Activated CD4-positive, alpha-beta T cell treated with anti-CD3 and anti-CD28 coated beads, Interleukin-2, amount 10 ng/mL, durations not matched to agents 7 days and 5 days (primary cell): ENCODE measurements at regions not wholly inside any gene's neighbourhood (a gene's known extent, or its start where the extent isn't known, plus 50 kb on each side); places are given as distances from the start of the nearest gene placed in this dataset.
"Not testable (repeated sequence)": the region's sequence is repeated elsewhere in the genome, so short reads cannot be mapped to it uniquely, and the experiment has no call there.

Experiments used
- CTCF ChIA-PET: fragments of 350-600 bp; sonication (Branson Sonifier 250); formaldehyde crosslinking; loops from one replicate; lab custom pipeline; 2021; ENCODE audit warnings: antibody characterized with exemption; lab: Charles Lee
- POLR2A ChIA-PET: fragments of 350-600 bp; sonication (Branson Sonifier 250); formaldehyde crosslinking; loops from one replicate; lab custom pipeline; 2021; ENCODE audit warnings: antibody characterized with exemption; lab: Charles Lee
- DNase-seq: peaks from one replicate; pipeline ENCODE4 v3.0.0-alpha.2; 2020
- H3K27ac Mint-ChIP-seq: one replicate; pipeline ENCODE4 v1.8.0; 2021; ENCODE audit warnings: mild to moderate bottlenecking, moderate library complexity, mixed read lengths
- H3K27me3 Mint-ChIP-seq: one replicate; pipeline ENCODE4 v1.8.0; 2021; ENCODE audit warnings: mixed read lengths
- H3K36me3 Mint-ChIP-seq: one replicate; pipeline ENCODE4 v1.8.0; 2021; ENCODE audit warnings: low read depth, mixed read lengths
- H3K4me1 Mint-ChIP-seq: one replicate; pipeline ENCODE4 v1.8.0; 2021; ENCODE audit warnings: mixed read lengths
- H3K4me3 Mint-ChIP-seq: one replicate; pipeline ENCODE4 v1.8.0; 2021; ENCODE audit warnings: mild to moderate bottlenecking, moderate library complexity, mixed read lengths
- H3K9me3 Mint-ChIP-seq: one replicate; pipeline ENCODE4 v1.8.0; 2021; ENCODE audit warnings: mixed read lengths

- DNase-seq: no peak
- POLR2A ChIA-PET: no interaction called here
- no peaks in the 10 kb centered on the region for H3K36me3 Mint-ChIP-seq
- peaks cover 4% of the 10 kb centered on the region for H3K27me3 Mint-ChIP-seq
- H3K27ac Mint-ChIP-seq: no peak overlapping the region
- H3K4me3 Mint-ChIP-seq: no peak overlapping the region
- CTCF ChIA-PET: no interaction called here
- peaks cover 2% of the 10 kb centered on the region for H3K9me3 Mint-ChIP-seq
- peaks cover 14% of the 10 kb centered on the region for H3K4me1 Mint-ChIP-seq
Measured at GRCh38 chr11:109061394-109061793, 360.6 kb upstream of the C11orf87 start.

GRCh38 chr11:109062445-109062844 lies 359.5 kb upstream of the C11orf87 start:
- POLR2A ChIA-PET: no interaction called here
- H3K27ac Mint-ChIP-seq: no peak overlapping the region
- no peaks in the 10 kb centered on the region for H3K36me3 Mint-ChIP-seq
- no peak overlapping the region for H3K4me3 Mint-ChIP-seq
- peaks cover 4% of the 10 kb centered on the region for H3K27me3 Mint-ChIP-seq
- peaks cover 14% of the 10 kb centered on the region for H3K4me1 Mint-ChIP-seq
- CTCF ChIA-PET: interaction anchor here (0.6 kb wide), 1 partner anchor 136 kb away, joined by 4 read pairs; no protein-coding TSS in a partner anchor
- no peak for DNase-seq
- peaks cover 2% of the 10 kb centered on the region for H3K9me3 Mint-ChIP-seq

GRCh38 chr11:109062871-109063270 lies 359.1 kb upstream of the C11orf87 start:
- ChIA-PET POLR2A (no interaction called here), CTCF (no interaction called here)
- H3K36me3 Mint-ChIP-seq: no peaks in the 10 kb centered on the region

GRCh38 chr11:109064618-109065311 lies 357.2 kb upstream of the C11orf87 start:
- H3K36me3 Mint-ChIP-seq, H3K27ac Mint-ChIP-seq, H3K27me3 Mint-ChIP-seq, H3K4me3 Mint-ChIP-seq, H3K9me3 Mint-ChIP-seq: not testable (repeated sequence)
- H3K4me1 Mint-ChIP-seq: peaks cover 14% of the 10 kb centered on the region
- DNase-seq: peak; percentile 53
- CTCF ChIA-PET: interaction anchor here (0.6 kb wide), 1 partner anchor 82 kb away, joined by 3 read pairs; no protein-coding TSS in a partner anchor
- POLR2A ChIA-PET: interaction anchor here (0.6 kb wide), 1 partner anchor 19 kb away, joined by 4 read pairs; no protein-coding TSS in a partner anchor

More at GRCh38 chr11:109062871-109063270, 359.1 kb upstream of the C11orf87 start:
- H3K4me1 Mint-ChIP-seq: peaks cover 14% of the 10 kb centered on the region
- peaks cover 2% of the 10 kb centered on the region for H3K9me3 Mint-ChIP-seq
- no peak for DNase-seq
- no peak overlapping the region for H3K4me3 Mint-ChIP-seq
- no peak overlapping the region for H3K27ac Mint-ChIP-seq
- peaks cover 4% of the 10 kb centered on the region for H3K27me3 Mint-ChIP-seq

- no peak overlapping the region for H3K27ac Mint-ChIP-seq
- DNase-seq: no peak
- no peaks in the 10 kb centered on the region for H3K9me3 Mint-ChIP-seq
- H3K4me3 Mint-ChIP-seq: no peak overlapping the region
- H3K4me1 Mint-ChIP-seq: no peaks in the 10 kb centered on the region
- ChIA-PET CTCF (no interaction called here), POLR2A (no interaction called here)
- H3K27me3 Mint-ChIP-seq: no peaks in the 10 kb centered on the region
- H3K36me3 Mint-ChIP-seq: no peaks in the 10 kb centered on the region
Measured at GRCh38 chr11:109071262-109071661, 350.7 kb upstream of the C11orf87 start.

- Mint-ChIP-seq H3K4me3 (no peak overlapping the region), H3K4me1 (no peaks in the 10 kb centered on the region), H3K9me3 (no peaks in the 10 kb centered on the region), H3K27ac (no peak overlapping the region), H3K27me3 (no peaks in the 10 kb centered on the region), H3K36me3 (no peaks in the 10 kb centered on the region)
- DNase-seq: no peak
- ChIA-PET CTCF (no interaction called here), POLR2A (no interaction called here)
Measured at GRCh38 chr11:109071712-109072524, 350.1 kb upstream of the C11orf87 start.

- no peak for DNase-seq
- H3K4me1 Mint-ChIP-seq: no peaks in the 10 kb centered on the region
- H3K4me3 Mint-ChIP-seq: no peak overlapping the region
- no peaks in the 10 kb centered on the region for H3K27me3 Mint-ChIP-seq
- ChIA-PET POLR2A (no interaction called here), CTCF (no interaction called here)
- no peaks in the 10 kb centered on the region for H3K9me3 Mint-ChIP-seq
- no peak overlapping the region for H3K27ac Mint-ChIP-seq
- H3K36me3 Mint-ChIP-seq: no peaks in the 10 kb centered on the region
Measured at GRCh38 chr11:109073032-109073822, 348.8 kb upstream of the C11orf87 start.

GRCh38 chr11:109075976-109076375 lies 346.0 kb upstream of the C11orf87 start:
- no peaks in the 10 kb centered on the region for H3K27me3 Mint-ChIP-seq
- no peak overlapping the region for H3K27ac Mint-ChIP-seq
- no peaks in the 10 kb centered on the region for H3K9me3 Mint-ChIP-seq
- CTCF ChIA-PET: interaction anchor here (0.6 kb wide), 1 partner anchor 1035 kb away, joined by 3 read pairs; no protein-coding TSS in a partner anchor
- DNase-seq: no peak
- POLR2A ChIA-PET: no interaction called here
- no peaks in the 10 kb centered on the region for H3K4me1 Mint-ChIP-seq
- no peak overlapping the region for H3K4me3 Mint-ChIP-seq
- no peaks in the 10 kb centered on the region for H3K36me3 Mint-ChIP-seq

- Mint-ChIP-seq H3K27me3 (no peaks in the 10 kb centered on the region), H3K9me3 (no peaks in the 10 kb centered on the region), H3K4me1 (no peaks in the 10 kb centered on the region), H3K36me3 (no peaks in the 10 kb centered on the region), H3K27ac (no peak overlapping the region), H3K4me3 (no peak overlapping the region)
- ChIA-PET CTCF (no interaction called here), POLR2A (no interaction called here)
- no peak for DNase-seq
Measured at GRCh38 chr11:109076870-109077269, 345.1 kb upstream of the C11orf87 start.

- H3K4me3 Mint-ChIP-seq: no peak overlapping the region
- ChIA-PET CTCF (no interaction called here), POLR2A (no interaction called here)
- H3K27ac Mint-ChIP-seq: no peak overlapping the region
- no peaks in the 10 kb centered on the region for H3K9me3 Mint-ChIP-seq
- no peaks in the 10 kb centered on the region for H3K27me3 Mint-ChIP-seq
- DNase-seq: no peak
- no peaks in the 10 kb centered on the region for H3K36me3 Mint-ChIP-seq
- H3K4me1 Mint-ChIP-seq: no peaks in the 10 kb centered on the region
Measured at GRCh38 chr11:109077291-109077920, 344.6 kb upstream of the C11orf87 start.

- no peak overlapping the region for H3K27ac Mint-ChIP-seq
- no peak for DNase-seq
- POLR2A ChIA-PET: no interaction called here
- H3K4me3 Mint-ChIP-seq: no peak overlapping the region
- no peaks in the 10 kb centered on the region for H3K4me1 Mint-ChIP-seq
- H3K9me3 Mint-ChIP-seq: no peaks in the 10 kb centered on the region
- H3K36me3 Mint-ChIP-seq: no peaks in the 10 kb centered on the region
- CTCF ChIA-PET: interaction anchor here (0.7 kb wide), 1 partner anchor 255 kb away, joined by 5 read pairs; no protein-coding TSS in a partner anchor
- H3K27me3 Mint-ChIP-seq: no peaks in the 10 kb centered on the region
Measured at GRCh38 chr11:109085708-109086373, 336.1 kb upstream of the C11orf87 start.

- H3K27me3 Mint-ChIP-seq: no peaks in the 10 kb centered on the region
- no peak overlapping the region for H3K4me3 Mint-ChIP-seq
- ChIA-PET CTCF (no interaction called here), POLR2A (no interaction called here)
- no peaks in the 10 kb centered on the region for H3K36me3 Mint-ChIP-seq
- no peak for DNase-seq
- peaks cover 3% of the 10 kb centered on the region for H3K9me3 Mint-ChIP-seq
- no peak overlapping the region for H3K27ac Mint-ChIP-seq
- H3K4me1 Mint-ChIP-seq: no peaks in the 10 kb centered on the region
Measured at GRCh38 chr11:109086931-109087330, 335.1 kb upstream of the C11orf87 start.
